ENCODE measurements at regions not wholly inside any gene's neighbourhood (a gene's known extent, or its start where the extent isn't known, plus 50 kb on each side); places are given as distances from the start of the nearest gene placed in this dataset.

DNA sequence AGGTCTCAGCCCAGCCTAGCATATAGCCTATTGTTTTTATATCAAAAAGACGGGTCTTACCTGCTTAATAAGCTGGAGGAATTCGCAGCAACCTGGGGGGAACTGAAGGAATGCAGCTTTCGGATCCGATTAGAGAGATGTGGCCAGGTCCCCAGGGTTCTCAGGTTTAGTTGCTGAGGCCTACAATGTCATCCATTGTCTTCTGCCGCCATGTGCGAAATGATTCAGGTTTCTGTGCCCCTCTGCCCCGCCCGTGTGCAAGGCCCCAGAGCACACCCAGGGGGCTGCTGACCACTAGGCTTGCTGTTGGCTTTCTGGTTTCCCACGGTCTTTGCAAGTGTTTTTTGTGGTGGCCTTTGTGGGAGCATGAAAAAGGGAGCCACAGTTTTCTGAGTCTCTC, 154.5 kb upstream of the TBX3 start:
- Histone ChIP-seq H3K27ac (no peak overlapping the region), H3K4me1 (no peaks in the 10 kb centered on the region), H3K9me3 (peaks cover 14% of the 10 kb centered on the region), H3K4me3 (no peak overlapping the region), H3K4me2 (no peak overlapping the region)
- ChIA-PET CTCF (interaction anchor here (0.7 kb wide), 1 partner anchor 684 kb away, joined by 3 read pairs; no protein-coding TSS in a partner anchor), POLR2A (no interaction called here)
- FAIRE-seq (no peak), DNase-seq (ENCODE audit: low read depth in 1 of 2, low spot score in 1 of 2) (no peak), ATAC-seq (no peak)
- TF ChIP-seq HOXA7 (CRISPR knock-in tag; IDR thresholded peaks at IDR 0.05) (no peak), NFE2L2 (conservative IDR thresholded peaks at IDR 0.05; ENCODE audit: low read length) (no peak)
- WGBS (ENCODE audit: missing lambda C conversion rate): 73% methylated on average over 9 of the region's 9 CpGs

DNA sequence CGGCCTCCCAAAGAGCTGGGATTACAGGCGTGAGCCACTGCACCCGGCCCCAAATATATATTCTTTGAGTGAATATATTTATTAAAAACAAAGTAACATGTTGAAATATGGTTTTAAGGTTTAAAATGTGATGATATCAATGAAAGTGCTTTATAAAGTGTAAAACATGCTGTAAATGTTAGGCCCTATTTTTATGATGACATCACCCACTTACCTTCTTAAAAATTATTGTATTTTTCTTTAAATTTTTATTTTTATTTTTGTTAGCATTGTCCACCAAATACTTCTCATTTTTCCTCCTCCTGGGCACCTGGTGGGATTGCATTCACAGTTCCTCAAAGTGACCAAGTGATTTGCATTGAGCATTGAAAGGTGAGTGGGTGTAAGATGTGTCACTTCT, 152.6 kb upstream of the TBX3 start:
- POLR2A ChIA-PET: no interaction called here
- FAIRE-seq (no peak), ATAC-seq (no peak), DNase-seq (ENCODE audit: low read depth in 1 of 2, low spot score in 1 of 2) (no peak)
- H3K4me1 ChIP-seq: no peaks in the 10 kb centered on the region
- no peak for TF ChIP-seq MYC (IDR thresholded peaks at IDR 0.05; ENCODE audit: borderline replicate concordance, low read length)
- TF ChIP-seq ZC3H11A (IDR thresholded peaks at IDR 0.05): no peak
- H3K9me3 ChIP-seq: peaks cover 14% of the 10 kb centered on the region
- CTCF ChIA-PET: no interaction called here
- H3K4me2 ChIP-seq: no peak overlapping the region
- no peak overlapping the region for H3K4me3 ChIP-seq
- no peak overlapping the region for H3K27ac ChIP-seq
- WGBS (ENCODE audit: missing lambda C conversion rate): 80% methylated on average over 3 of the region's 3 CpGs

DNA sequence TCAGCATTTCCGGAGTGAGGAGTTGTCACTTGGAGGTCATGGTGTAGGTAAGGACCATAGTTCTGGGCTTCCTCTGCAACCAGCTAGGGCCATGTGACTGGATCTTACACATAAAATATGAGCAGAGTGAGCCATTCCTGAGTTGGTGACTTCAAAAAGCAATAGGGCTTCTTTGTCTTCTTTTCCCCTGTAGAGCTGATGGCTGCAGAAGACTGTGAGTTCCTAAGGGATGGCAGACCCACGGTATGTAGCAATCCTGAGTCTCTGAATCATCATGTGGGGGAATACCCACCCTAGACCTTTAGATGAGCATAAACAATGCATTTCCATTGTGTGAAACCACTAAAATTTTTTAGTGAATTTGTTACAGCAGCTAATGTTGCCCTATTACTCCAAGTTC, 151.1 kb upstream of the TBX3 start:
- DNase-seq (ENCODE audit: low read depth in 1 of 2, low spot score in 1 of 2): no peak
- POLR2A ChIA-PET: no interaction called here
- H3K27ac ChIP-seq: no peak overlapping the region

DNA sequence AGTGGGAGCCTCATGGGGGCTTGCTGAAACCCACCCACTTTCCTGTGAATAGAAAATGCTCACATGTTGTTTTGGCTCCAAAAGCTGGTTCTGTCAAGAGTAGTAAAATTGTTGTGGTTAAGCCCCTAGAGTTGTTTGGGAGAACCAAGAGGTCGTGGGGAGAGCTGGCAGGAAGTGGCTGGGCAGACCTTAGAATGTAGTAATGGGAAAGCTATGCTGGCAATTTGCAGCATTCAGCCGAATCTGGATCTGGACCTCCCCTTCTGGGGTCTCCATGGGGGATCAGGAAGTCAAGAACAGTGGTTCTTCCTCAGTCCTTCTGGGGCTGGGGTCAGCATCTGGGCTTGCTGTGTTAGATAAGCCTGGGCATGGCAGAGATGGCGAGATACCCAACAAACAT, 150.6 kb upstream of the TBX3 start:
- POLR2A ChIA-PET: no interaction called here
- no peak for DNase-seq (ENCODE audit: low read depth in 1 of 2, low spot score in 1 of 2)
- Histone ChIP-seq H3K4me1 (no peaks in the 10 kb centered on the region), H3K9me3 (peaks cover 14% of the 10 kb centered on the region), H3K4me2 (no peak overlapping the region), H3K4me3 (no peak overlapping the region), H3K27ac (no peak overlapping the region)
- no peak for FAIRE-seq
- CTCF ChIA-PET: no interaction called here
- ATAC-seq: no peak
- 25% methylated on average over 3 of the region's 3 CpGs for WGBS (ENCODE audit: missing lambda C conversion rate)
- no peak for TF ChIP-seq TP53 (CRISPR knock-in tag; IDR thresholded peaks at IDR 0.05)
- TF ChIP-seq, protein P1, sequence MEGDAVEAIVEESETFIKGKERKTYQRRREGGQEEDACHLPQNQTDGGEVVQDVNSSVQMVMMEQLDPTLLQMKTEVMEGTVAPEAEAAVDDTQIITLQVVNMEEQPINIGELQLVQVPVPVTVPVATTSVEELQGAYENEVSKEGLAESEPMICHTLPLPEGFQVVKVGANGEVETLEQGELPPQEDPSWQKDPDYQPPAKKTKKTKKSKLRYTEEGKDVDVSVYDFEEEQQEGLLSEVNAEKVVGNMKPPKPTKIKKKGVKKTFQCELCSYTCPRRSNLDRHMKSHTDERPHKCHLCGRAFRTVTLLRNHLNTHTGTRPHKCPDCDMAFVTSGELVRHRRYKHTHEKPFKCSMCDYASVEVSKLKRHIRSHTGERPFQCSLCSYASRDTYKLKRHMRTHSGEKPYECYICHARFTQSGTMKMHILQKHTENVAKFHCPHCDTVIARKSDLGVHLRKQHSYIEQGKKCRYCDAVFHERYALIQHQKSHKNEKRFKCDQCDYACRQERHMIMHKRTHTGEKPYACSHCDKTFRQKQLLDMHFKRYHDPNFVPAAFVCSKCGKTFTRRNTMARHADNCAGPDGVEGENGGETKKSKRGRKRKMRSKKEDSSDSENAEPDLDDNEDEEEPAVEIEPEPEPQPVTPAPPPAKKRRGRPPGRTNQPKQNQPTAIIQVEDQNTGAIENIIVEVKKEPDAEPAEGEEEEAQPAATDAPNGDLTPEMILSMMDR (IDR thresholded peaks at IDR 0.05): no peak
- TF ChIP-seq, protein P2, sequence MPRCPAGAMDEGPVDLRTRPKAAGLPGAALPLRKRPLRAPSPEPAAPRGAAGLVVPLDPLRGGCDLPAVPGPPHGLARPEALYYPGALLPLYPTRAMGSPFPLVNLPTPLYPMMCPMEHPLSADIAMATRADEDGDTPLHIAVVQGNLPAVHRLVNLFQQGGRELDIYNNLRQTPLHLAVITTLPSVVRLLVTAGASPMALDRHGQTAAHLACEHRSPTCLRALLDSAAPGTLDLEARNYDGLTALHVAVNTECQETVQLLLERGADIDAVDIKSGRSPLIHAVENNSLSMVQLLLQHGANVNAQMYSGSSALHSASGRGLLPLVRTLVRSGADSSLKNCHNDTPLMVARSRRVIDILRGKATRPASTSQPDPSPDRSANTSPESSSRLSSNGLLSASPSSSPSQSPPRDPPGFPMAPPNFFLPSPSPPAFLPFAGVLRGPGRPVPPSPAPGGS (IDR thresholded peaks at IDR 0.05): no peak
- TF ChIP-seq HDAC2 (IDR thresholded peaks at IDR 0.05): no peak
- TF ChIP-seq MAZ (IDR thresholded peaks at IDR 0.05; ENCODE audit: borderline replicate concordance, low read depth, low read length): no peak
- TF ChIP-seq POLR2A (IDR thresholded peaks at IDR 0.05; ENCODE audit: low read length): no peak
- no peak for TF ChIP-seq FOSB (CRISPR knock-in tag; IDR thresholded peaks at IDR 0.05)
- TF ChIP-seq BHLHE40 (IDR thresholded peaks at IDR 0.05; ENCODE audit: low read depth, low read length): no peak
- TF ChIP-seq, protein P3, sequence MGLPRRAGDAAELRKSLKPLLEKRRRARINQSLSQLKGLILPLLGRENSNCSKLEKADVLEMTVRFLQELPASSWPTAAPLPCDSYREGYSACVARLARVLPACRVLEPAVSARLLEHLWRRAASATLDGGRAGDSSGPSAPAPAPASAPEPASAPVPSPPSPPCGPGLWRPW (IDR thresholded peaks at IDR 0.05): no peak
- no peak for TF ChIP-seq RCOR1 (IDR thresholded peaks at IDR 0.05; ENCODE audit: low read depth, low read length)
- no peak for TF ChIP-seq TFCP2L1 (CRISPR knock-in tag; IDR thresholded peaks at IDR 0.05)
- no peak for TF ChIP-seq CHD2 (IDR thresholded peaks at IDR 0.05; ENCODE audit: low read length, partially characterized antibody)
- TF ChIP-seq HOXA7 (CRISPR knock-in tag; IDR thresholded peaks at IDR 0.05): no peak

More for the DNA sequence above, 151.1 kb upstream of the TBX3 start:
- WGBS (ENCODE audit: missing lambda C conversion rate): 50% methylated on average over 2 of the region's 2 CpGs
- Histone ChIP-seq H3K4me1 (no peaks in the 10 kb centered on the region), H3K9me3 (peaks cover 14% of the 10 kb centered on the region), H3K4me3 (no peak overlapping the region), H3K4me2 (no peak overlapping the region)
- ATAC-seq (no peak), FAIRE-seq (no peak)
- CTCF ChIA-PET: no interaction called here
- TF ChIP-seq TFCP2L1 (CRISPR knock-in tag; IDR thresholded peaks at IDR 0.05) (no peak), CEBPB (IDR thresholded peaks at IDR 0.05) (peak in 1 of 2 experiments; percentile 35; a peak in 1 of 4 replicates)

Data from A549 (cell line).